HG03095 (cell line): ENCODE measurements at regions not wholly inside any gene's neighbourhood (a gene's known extent, or its start where the extent isn't known, plus 50 kb on each side); places are given as distances from the start of the nearest gene placed in this dataset.
"Not testable (repeated sequence)": the region's sequence is repeated elsewhere in the genome, so short reads cannot be mapped to it uniquely, and the experiment has no call there.

ENCODE experiments used
- ATAC-seq: cut with Tn5 transposase; IDR thresholded peaks from one replicate; pipeline ENCODE4 v1.9.1; 2021; ENCODE audit warnings: moderate library complexity; ENCODE audit not compliant: unreplicated experiment

DNA sequence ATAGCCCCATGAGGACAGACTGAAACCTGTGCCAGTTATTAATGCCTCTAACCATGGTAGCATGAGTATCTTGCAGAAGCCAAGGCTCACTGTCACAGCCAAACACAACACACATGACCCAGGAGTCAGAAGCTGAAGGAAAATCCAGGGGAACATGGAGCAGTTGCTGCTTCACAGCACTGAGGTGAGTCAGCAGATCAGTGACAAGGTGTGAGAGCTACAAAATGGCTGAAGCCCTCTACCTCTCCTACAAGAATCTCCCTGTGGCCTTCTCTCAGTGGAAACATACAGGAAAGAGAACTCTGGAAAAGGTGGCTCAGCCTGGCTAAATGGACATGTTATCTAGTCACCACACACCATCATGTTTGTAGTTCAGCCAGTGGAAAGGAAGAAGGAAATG, 93.5 kb downstream of the NAB1 start:
- no peak for ATAC-seq

DNA sequence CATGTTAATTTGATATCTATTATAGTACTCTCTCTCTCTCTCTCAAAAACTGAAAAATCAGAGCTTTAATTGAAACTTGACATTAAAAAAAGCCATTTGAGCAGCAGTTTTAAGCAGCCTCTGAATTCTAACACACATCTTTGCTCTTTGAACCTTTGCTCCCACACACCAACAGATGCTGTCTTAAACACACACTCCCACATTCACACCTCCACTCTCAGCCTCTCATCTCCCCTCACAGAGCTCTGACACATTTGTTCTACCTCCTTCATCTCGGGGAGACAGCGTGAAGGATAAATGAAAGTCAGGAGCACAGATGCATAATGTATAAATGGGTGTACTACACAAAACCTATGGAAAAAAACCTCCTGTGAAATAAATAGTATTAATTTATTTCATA, 95.2 kb downstream of the NAB1 start:
- ATAC-seq, result no peak

DNA sequence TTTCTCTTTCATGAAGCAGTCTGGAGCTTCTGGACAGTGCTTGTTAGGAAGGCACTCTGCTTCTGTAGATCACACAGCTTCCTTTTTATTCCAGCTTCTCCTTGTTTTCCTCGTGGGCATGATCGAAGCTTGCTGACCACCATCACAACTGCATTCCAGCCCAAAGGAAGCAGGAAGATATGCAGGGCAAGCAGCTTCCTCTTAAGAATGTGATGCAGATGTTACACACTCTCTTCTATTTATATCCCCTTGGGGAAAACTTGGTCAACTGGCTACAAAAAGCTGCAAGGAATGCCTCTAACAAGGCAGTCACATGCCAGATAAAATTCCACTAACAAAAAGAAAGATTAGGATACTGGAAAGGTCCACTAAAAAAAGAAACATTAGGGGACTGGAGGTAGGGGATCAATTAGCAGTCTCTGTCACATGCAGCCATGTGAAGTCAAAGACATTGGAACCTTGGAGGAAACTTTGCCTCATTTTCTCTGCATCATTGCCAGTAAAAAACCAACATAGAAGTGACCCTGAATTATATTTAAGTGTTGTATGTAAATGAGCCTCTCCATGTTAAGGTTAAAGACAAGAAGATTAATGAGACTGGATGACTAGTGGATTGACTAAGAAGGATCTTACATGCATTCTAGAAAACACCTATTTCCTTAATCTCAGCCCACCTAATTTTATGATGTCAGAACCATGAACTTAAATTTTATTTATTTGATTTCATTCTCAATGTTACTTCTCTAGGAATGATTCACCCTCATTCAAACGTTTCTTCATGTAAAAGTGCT, 98.3 kb downstream of the NAB1 start:
- no peak for ATAC-seq

DNA sequence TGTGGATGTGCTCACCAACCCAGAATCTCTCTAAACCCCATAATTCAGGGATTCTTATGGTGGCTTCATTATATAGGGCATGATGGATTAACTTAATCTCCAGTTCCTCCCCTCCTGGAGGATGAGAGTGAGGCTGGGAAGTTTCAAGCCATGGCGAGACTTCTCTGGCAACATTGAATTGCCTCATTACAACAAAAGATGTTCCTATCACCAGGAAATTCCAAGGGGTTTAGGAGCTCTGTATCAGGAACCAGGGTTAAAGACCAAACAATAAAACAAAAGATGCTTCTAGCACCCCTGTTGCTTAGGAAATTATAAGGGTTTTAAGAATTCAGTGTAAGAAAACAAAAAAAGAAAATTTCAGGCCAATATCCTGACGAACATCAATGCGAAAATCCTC, 100.1 kb downstream of the NAB1 start:
- no peak for ATAC-seq

- no peak for ATAC-seq
These were observed 107.0 kb downstream of the NAB1 start for GRCh38 chr2:190755772-190756415.

DNA sequence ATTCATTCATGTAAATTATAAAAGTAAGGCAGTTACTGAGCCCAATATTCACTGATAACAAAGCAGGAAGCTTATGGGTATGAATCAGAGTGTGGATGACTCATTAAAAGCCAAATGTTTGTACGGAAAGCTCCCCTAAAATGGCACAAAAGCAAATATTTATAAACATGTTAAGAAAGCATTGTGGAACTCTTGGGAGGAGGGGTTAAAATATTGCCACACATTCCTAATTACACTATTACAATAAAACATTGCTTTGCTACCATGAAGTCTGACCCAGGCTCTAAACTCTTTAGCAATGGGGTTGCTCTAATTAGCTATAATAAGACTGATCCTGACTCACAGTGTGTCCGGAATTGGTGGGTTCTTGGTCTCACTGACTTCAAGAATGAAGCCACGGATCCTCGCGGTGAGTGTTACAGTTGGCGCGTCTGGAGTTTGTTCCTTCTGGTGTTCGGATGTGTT, 110.9 kb downstream of the NAB1 start:
- ATAC-seq, result no peak

DNA sequence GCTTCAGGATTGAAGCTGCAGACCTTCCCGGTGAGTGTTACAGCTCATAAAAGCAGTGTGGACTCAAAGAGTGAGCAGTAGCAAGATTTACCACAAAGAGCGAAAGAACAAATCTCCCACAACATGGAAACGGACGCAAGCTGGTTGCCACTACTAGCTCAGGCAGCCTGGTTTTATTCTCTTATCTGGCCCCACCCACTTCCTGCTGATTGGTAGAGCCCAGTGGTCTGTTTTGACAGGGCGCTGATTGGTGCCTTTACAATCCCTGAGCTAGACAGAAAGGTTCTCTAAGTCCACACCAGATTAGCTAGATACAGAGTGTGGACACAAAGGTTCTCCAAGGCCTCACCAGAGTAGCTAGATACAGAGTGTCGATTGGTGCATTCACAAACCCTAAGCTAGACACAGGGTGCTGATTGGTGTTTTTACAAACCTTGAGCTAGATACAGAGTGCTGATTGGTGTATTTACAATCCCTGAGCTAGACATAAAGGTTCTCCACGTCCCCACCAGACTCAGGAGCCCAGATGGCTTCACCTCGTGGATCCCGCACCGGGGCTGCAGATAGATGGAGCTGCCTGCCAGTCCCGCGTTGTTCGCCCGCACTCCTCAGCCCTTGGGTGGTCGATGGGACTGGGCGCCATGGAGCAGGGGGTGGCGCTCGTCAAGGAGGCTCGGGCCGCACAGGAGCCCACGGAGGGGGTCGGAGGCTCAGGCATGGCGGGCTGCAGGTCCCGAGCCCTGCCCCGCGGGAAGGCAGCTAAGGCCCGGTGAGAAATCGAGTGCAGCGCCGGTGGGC, 111.7 kb downstream of the NAB1 start:
- ATAC-seq, result not testable (repeated sequence)

DNA sequence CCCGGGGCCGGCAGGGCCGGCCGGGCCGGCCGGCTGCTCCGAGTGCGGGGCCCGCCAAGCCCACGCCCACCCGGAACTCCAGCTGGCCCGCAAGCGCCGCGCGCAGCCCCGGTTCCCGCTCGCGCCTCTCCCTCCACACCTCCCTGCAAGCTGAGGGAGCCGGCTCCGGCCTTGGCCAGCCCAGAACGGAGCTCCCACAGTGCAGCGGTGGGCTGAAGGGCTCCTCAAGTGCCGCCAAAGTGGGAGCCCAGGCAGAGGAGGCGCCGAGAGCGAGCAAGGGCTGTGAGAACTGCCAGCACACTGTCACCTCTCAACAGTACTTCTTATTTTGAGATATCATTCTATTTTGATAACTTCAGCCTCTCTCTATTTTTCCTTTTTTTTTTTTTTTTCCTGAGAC, 112.3 kb downstream of the NAB1 start:
- ATAC-seq, result not testable (repeated sequence)

DNA sequence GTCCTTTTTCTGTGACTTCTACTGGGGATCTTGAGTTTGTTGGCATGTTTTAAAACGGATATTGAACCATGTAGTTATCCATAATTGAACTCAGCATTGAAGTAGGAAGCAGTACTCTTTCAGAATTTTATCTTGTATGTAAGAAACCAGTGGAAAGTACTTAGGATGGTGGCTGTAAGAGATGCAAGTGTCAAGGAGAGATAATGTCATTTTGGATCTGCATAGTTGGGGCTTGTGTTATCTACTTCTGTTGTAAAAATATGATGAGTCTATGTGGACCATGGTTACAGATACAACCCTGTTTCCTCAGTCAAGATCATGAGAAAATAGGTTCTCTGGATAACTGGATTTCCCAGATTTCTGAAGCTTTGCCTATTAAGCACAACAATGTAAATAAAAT, 113.7 kb downstream of the NAB1 start:
- ATAC-seq, result no peak

DNA sequence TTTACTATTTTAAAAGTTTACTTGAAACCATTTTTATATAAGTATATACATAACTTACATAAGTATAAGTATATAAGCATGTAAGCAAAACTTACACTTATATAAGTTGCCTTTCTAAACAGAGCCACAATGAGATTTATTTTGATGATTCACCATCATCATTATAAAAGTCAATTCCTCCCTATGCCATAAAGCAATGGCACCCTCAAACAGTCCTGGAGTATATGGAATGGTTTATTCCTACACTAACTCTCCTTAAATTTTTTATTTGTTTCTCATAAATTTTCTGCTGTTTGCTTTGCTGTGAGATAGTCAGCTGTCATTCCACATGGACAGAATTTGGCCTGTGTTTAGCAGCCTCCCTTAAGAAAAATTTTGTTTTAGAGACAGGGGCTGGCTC, 114.2 kb downstream of the NAB1 start:
- no peak for ATAC-seq

GRCh38 chr2:190763901-190764514, 115.1 kb downstream of the NAB1 start:
- peak; percentile 59 for ATAC-seq

- no peak for ATAC-seq
These were observed 115.0 kb upstream of the GLS start for GRCh38 chr2:190765386-190766173.

- ATAC-seq, result no peak
These were observed 114.4 kb upstream of the GLS start for GRCh38 chr2:190766174-190766572.

- ATAC-seq, result no peak
These were observed 114.0 kb upstream of the GLS start for GRCh38 chr2:190766595-190766994.

DNA sequence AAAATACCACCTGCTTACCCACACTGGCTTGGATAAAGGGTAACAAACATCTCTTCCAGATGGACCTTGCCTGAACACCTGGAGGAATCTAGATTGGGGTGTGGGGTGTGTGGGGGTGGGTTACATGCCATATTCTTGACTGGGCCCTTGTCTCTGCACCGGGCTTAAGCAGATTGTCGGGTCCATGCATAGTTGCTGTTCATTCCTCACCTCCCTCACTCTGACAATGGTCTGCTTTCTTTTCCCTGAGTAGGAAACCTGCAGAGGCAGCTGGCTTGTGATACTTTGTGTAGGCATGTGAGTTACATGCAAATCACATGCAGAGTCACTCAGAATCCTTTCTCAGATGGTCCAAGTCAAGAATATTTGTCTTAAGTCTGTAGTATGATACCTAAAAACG, 112.8 kb upstream of the GLS start:
- no peak for ATAC-seq

DNA sequence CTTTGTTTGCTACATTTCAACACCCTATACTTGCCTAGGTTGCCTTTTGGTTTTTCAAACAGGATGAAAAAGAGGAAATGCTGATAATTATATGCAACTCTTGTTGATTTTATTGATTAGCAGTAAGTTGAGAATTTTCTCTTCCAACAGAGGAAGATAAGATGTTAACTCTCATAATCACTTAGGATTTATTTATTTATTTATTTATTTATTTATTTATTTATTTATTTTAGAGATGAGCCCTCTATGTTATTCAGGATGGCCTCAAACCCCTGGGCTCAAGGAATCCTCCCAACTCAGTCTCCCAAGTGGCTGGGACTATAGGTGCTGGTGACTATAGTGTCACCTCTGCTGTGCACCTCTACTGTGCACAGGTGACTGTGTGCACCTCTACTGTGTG, 111.4 kb upstream of the GLS start:
- no peak for ATAC-seq

DNA sequence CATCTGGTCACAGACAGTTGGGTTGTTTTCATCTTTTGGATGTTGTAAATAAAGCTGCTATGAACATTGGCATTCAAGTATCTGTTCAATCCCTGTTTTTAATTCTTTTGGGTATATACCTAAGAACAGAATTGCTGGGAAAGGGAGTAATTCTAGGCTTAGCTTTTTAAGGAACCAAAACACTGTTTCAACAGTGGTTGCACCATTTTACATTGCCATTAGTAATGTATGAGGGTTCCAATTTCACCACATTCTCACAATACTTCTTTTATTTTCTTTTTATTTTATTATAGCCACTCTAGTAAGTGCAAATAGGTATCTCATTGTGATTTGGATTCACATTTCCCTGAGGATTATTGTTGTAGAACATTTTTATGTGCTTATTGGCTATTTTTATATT, 108.9 kb upstream of the GLS start:
- ATAC-seq, result no peak

GRCh38 chr2:190780594-190780993, 100.0 kb upstream of the GLS start:
- no peak for ATAC-seq

- no peak for ATAC-seq
These were observed 98.9 kb upstream of the GLS start for GRCh38 chr2:190781604-190782198.

DNA sequence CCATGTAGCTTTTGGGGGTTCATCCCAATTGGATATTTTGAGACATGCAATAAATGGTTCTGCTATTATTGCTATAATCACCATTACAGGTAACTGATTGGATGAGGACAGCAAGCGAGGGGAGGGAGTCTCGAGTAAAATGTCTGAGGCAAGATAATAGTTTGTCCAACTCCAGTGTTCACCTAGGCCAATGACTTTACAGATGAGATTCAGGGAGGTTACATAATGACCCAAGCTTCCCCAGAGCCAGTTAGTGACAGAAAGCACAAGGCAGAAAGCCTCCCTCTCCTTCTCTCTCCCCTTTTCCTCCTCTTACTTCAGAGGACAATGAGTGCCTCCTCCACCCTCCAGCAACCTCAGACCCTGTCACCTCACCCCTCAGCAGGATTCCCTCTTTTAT, 98.4 kb upstream of the GLS start:
- ATAC-seq, result no peak
